NCI-H526 treated with DMSO at 0.1 percent for 48 hours (cell line): ENCODE measurements at regions not wholly inside any gene's neighbourhood (a gene's known extent, or its start where the extent isn't known, plus 50 kb on each side); places are given as distances from the start of the nearest gene placed in this dataset.
"Not testable (repeated sequence)": the region's sequence is repeated elsewhere in the genome, so short reads cannot be mapped to it uniquely, and the experiment has no call there.

Experiments
- DNase-seq: peaks from one replicate; lab custom pipeline; 2025; lab: John Stamatoyannopoulos, UW

- no peak for DNase-seq
These were observed 400.0 kb upstream of the FLRT2 start for GRCh38 chr14:85129921-85130320.

- peak; percentile 24 for DNase-seq
These were observed 398.6 kb upstream of the FLRT2 start for GRCh38 chr14:85131226-85131922.

- DNase-seq, result no peak
These were observed 387.0 kb upstream of the FLRT2 start for GRCh38 chr14:85142982-85143381.

GRCh38 chr14:85146779-85147178 is 383.2 kb upstream of the FLRT2 start:
- DNase-seq, result no peak

DNA sequence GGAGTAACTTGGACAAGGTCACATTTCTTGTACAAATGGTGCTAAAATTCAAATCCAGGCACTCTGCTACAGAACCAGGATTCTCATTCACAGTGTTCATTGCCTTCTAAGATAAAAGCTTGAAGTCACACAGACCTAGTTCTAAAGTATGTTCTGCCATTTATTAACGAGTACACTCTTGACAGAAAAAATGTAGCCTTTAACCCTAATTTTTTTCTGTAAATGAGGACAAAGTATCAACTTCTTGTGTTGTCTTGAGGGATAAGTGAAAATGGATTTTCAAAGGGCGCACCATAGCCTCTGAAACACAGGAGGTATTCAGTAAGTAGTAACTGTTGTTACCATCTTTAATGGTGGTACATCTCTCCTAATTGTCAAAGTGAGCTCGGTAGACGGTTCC is 379.8 kb upstream of the FLRT2 start:
- DNase-seq, result no peak

- DNase-seq, result no peak
These were observed 375.2 kb upstream of the FLRT2 start for GRCh38 chr14:85154714-85155113.

DNA sequence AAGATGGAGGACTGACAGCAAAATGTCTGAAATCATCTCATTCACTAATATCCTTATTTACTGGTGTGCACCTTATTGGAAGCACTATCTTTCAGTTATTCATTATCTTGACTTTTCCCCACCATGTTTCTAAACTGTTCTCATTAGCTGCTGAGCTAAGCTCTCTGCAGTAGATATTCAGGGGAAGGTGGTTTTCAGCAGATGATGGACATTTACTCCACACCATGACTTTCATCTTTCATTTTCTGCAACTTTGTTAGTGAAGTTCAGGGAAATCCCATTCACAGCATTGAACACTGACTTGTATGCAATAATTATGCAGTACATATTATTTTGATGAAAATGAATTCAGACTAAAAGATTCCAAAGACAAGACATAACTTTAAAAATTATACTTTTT is 373.6 kb upstream of the FLRT2 start:
- no peak for DNase-seq

GRCh38 chr14:85159726-85160125 is 370.2 kb upstream of the FLRT2 start:
- DNase-seq, result no peak

DNA sequence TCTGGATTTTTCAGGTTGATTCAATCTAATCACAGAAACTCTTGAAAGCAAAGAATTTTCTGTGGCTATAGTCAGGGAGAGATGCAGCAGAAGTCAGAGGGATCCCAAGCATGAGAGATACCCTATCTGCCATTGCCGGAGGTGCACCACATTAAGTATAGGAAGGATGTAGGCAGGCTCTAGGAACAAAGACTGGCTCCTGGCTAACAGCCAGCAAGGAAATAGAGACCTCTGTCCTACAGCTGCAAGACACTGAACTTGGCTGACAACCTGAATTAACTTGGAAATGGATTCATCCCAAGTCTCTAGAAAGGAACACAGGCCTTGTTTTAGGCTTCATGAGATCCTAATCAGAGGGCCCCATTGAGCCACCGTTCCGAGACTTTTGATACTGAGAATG is 364.9 kb upstream of the FLRT2 start:
- DNase-seq, result no peak

DNA sequence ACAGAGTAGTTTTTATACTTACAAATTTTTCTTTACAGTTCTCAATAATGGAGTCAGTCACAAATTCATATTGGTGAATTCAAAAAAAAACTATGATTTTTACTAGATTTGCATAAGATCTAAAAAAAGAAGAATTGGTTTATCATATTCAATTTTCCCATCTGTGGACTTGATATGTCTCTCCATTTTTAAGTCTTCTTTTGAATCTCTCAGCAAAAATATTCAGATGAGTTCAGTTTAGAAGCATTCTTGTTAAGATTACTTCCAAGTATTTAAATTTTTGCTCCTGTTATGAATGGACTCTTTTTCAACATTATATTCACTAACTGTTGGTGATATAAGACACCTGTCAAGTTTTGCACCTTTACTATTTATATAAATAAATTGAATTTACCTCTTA is 360.6 kb upstream of the FLRT2 start:
- no peak for DNase-seq

- no peak for DNase-seq
These were observed 357.7 kb upstream of the FLRT2 start for GRCh38 chr14:85172290-85172689.

- no peak for DNase-seq
These were observed 357.0 kb upstream of the FLRT2 start for GRCh38 chr14:85172889-85173477.

DNA sequence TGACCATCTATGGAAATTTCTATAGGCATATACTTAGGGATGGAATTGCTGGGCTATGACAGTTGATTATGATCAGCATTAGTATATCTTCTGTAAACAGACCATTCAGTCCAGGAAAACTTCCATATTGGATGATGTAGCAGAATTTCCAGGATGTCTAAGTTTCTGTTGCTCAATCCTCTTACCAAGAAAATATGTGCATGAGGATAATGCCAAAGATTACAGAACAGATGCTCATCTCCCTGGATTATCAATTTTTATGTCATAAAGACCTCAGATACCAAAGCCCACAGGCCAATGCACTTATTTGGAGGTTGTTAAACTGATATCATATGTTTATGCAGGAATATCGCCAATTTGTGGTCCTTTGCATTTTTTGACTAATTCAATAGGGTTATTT is 354.4 kb upstream of the FLRT2 start:
- DNase-seq, result no peak

- no peak for DNase-seq
These were observed 351.1 kb upstream of the FLRT2 start for GRCh38 chr14:85178864-85179263.

DNA sequence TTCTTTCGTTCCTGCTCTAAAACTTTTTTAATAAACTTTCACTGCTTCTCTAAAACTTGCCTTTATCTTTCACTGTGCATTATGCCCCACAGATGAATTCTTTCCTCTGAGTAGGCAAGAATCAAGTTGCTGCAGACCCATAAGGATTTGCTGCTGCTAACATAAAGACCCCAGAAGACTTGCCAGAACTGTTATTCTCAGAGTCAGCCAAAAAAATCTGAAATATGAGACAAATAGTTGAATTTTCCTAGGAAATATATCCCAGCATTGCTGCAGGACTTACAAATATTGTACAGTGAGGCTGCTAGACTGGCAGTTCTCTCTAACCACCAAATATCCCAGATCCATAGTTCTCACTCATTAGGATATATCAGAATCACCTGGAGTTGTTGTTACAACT is 349.1 kb upstream of the FLRT2 start:
- DNase-seq, result no peak

GRCh38 chr14:85182282-85182681 is 347.7 kb upstream of the FLRT2 start:
- no peak for DNase-seq

GRCh38 chr14:85186082-85186481 is 343.9 kb upstream of the FLRT2 start:
- DNase-seq, result peak; percentile 8

- DNase-seq, result no peak
These were observed 342.4 kb upstream of the FLRT2 start for GRCh38 chr14:85187521-85187920.

DNA sequence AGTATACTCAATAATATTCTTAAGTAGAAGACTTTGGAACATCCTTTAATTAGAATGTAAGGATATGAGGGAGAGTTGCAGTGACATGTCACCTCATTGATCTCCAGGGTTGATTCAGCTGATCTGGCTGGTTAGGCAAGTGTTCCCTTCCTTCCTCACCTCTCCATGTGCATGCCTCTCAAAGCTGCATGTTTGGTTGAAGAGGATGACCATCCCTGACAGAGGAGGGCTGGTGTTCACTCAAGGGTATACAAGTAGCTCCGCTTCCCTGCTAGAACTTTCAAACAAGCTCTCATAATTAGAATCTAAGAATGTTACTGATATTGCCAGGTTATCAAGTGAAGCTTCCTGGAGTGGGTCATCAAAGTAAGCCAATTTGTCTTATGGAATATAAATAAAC is 341.1 kb upstream of the FLRT2 start:
- no peak for DNase-seq

DNA sequence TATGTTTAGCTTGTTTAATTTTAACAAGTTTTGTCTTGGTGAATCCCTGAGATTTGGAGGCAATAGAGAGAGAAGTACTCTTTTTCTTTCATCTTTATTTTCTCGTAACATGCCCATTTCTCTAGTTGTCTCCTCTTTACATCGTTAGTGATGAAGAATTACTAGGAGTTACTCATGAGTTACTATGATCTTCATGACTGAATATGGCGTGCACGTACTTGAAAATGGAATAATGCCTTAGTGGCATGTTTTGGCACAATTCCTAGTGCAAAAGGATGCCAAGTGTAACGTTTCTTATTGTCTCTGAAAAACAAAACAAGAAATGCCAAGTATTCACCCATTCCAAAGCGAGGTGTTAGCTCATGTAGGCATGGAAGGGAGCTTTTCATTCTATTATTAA is 340.7 kb upstream of the FLRT2 start:
- not testable (repeated sequence) for DNase-seq

GRCh38 chr14:85190251-85190650 is 339.7 kb upstream of the FLRT2 start:
- DNase-seq, result no peak

DNA sequence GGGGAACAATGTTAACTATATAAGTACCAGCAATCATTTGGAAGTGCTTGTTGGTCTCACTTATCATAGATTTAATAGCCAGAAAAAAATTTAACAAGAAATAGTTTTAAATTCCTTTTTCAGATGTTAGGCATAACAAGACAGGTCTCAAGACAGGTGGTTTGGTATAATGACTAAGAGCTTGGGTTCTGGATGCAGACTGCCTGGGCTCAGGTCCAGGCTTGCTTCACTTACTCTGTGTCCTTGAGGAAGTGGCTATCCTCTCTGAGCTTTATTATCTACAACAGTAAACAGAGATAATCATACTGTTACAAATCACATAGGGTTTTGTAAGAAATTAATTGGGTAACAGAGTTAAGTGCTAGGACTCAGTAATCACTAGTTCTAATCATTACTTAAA is 338.0 kb upstream of the FLRT2 start:
- DNase-seq, result no peak

- DNase-seq, result no peak
These were observed 334.0 kb upstream of the FLRT2 start for GRCh38 chr14:85195872-85196477.

GRCh38 chr14:85198001-85198400 is 331.9 kb upstream of the FLRT2 start:
- no peak for DNase-seq
